ENCODE measurements at regions not wholly inside any gene's neighbourhood (a gene's known extent, or its start where the extent isn't known, plus 50 kb on each side); places are given as distances from the start of the nearest gene placed in this dataset.

DNA sequence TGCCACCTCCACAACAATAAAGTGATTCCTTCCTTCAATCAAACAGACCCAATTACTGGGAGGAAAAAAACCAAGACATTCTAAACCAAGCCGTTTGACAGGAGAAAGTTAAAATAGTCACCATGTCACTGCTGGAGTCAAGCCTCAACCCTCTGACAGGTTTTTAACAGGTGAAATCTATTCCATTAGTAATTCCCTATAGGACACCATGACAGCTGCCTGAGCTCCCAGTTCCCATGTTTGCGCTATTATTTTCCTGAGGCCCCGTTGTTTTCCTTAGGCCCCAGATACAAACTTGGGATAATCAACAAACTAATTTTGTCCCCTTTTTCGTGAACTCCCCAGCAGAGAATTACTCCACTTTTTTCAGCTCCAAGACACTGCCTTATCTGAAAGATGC lies 113.9 kb downstream of the ARL5B start:
- 80 to 83% (median 82%) methylated on average over 4 of the region's 4 CpGs for WGBS, 3 donors
- H3K27me3 ChIP-seq: no peaks in the 10 kb centered on the region
- intact Hi-C loops (cut with DNase I): no loop called here
- no peak overlapping the region for H3K4me3 ChIP-seq
- TF ChIP-seq, protein P1, sequence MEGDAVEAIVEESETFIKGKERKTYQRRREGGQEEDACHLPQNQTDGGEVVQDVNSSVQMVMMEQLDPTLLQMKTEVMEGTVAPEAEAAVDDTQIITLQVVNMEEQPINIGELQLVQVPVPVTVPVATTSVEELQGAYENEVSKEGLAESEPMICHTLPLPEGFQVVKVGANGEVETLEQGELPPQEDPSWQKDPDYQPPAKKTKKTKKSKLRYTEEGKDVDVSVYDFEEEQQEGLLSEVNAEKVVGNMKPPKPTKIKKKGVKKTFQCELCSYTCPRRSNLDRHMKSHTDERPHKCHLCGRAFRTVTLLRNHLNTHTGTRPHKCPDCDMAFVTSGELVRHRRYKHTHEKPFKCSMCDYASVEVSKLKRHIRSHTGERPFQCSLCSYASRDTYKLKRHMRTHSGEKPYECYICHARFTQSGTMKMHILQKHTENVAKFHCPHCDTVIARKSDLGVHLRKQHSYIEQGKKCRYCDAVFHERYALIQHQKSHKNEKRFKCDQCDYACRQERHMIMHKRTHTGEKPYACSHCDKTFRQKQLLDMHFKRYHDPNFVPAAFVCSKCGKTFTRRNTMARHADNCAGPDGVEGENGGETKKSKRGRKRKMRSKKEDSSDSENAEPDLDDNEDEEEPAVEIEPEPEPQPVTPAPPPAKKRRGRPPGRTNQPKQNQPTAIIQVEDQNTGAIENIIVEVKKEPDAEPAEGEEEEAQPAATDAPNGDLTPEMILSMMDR (IDR thresholded peaks at IDR 0.05): no peak
- TF ChIP-seq EP300 (IDR thresholded peaks at IDR 0.05): no peak
- TF ChIP-seq POLR2A (IDR thresholded peaks at IDR 0.05): no peak
- no peaks in the 10 kb centered on the region for H3K4me1 ChIP-seq (ENCODE audit: insufficient read depth)
- DNase-seq: no peak
- H3K36me3 ChIP-seq: no peaks in the 10 kb centered on the region
- no peaks in the 10 kb centered on the region for H3K9me3 ChIP-seq
- H3K27ac ChIP-seq: no peak overlapping the region

DNA sequence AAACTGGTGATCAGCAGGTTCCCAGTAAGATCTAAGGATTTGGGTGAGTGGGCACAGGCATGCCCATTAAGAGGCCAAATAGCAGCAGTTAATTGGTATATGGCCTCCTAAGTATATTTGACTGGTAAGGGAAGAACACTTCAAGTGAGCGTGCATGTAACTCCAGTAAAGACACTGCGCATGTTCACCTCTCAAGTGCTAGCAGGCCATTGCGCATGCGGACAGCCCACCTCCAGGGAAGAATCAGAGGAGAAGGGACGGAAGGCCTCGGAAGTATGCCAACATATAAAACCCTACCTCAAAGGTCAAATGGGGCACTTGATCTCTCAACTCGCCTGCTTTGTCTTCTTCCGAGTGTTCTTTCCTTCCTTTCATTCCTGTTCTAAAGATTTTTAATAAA lies 118.0 kb downstream of the ARL5B start:
- no peaks in the 10 kb centered on the region for H3K9me3 ChIP-seq
- WGBS, 3 donors: 92 to 95% (median 92%) methylated on average over 8 of the region's 8 CpGs
- no peaks in the 10 kb centered on the region for H3K36me3 ChIP-seq
- no peak for TF ChIP-seq EP300 (IDR thresholded peaks at IDR 0.05)
- no peak for TF ChIP-seq POLR2A (IDR thresholded peaks at IDR 0.05)
- TF ChIP-seq, protein P1 (IDR thresholded peaks at IDR 0.05): no peak
- H3K27ac ChIP-seq: no peak overlapping the region
- no peaks in the 10 kb centered on the region for H3K27me3 ChIP-seq
- no peak for DNase-seq
- no peaks in the 10 kb centered on the region for H3K4me1 ChIP-seq (ENCODE audit: insufficient read depth)
- intact Hi-C loops (cut with DNase I): no loop called here
- no peak overlapping the region for H3K4me3 ChIP-seq

DNA sequence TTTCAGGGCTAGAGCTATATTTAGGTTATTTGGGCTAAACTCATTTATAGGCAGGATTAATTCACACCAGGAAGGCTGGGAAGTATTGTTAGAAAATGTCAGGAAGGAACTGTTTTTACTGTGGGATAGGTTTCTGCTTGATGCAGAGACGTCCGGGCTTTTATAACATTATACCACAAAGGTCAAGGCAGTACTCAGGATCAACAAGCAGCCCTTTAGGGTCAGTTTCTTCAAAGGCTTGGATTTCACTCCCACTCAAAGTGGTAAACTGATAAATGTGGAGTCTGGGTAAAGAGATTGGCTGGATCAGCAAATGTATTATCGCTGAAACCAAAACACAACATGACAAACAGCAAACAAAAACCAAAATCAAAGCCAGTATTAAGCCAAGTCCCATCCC lies 127.2 kb downstream of the ARL5B start:
- Histone ChIP-seq H3K27me3 (no peaks in the 10 kb centered on the region), H3K4me1 (ENCODE audit: insufficient read depth) (no peaks in the 10 kb centered on the region), H3K9me3 (no peaks in the 10 kb centered on the region), H3K36me3 (no peaks in the 10 kb centered on the region), H3K4me3 (no peak overlapping the region), H3K27ac (no peak overlapping the region)
- WGBS, 3 donors: 2 to 7% (median 4%) methylated on average over 3 of the region's 3 CpGs
- TF ChIP-seq, protein P1 (IDR thresholded peaks at IDR 0.05): no peak
- TF ChIP-seq EP300 (IDR thresholded peaks at IDR 0.05) (no peak), POLR2A (IDR thresholded peaks at IDR 0.05) (no peak)
- DNase-seq: no peak
- intact Hi-C loops (cut with DNase I): no loop called here

DNA sequence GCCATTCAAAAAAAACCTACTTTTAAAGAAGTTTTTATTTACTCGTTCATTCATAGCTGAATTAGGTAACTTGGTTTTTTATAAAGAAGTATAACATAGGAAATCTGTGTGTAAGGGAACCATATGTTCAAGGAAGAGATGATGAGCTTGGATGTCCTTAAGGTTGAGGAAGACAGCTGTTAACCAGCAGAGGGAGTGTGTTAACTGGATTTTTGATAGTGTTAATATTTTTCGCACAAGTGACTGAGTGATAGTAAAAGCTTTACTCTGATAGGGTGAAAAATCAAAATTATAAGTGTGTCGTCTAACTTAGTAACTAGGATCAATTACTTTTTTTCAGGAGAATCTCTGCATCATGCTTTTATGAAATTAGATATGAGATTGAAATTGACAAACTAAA lies 134.7 kb downstream of the ARL5B start:
- no peaks in the 10 kb centered on the region for H3K9me3 ChIP-seq
- DNase-seq: no peak
- H3K27me3 ChIP-seq: no peaks in the 10 kb centered on the region
- TF ChIP-seq EP300 (IDR thresholded peaks at IDR 0.05) (no peak), POLR2A (IDR thresholded peaks at IDR 0.05) (no peak)
- TF ChIP-seq, protein P1 (IDR thresholded peaks at IDR 0.05): no peak
- H3K4me1 ChIP-seq (ENCODE audit: insufficient read depth): no peaks in the 10 kb centered on the region
- no peaks in the 10 kb centered on the region for H3K36me3 ChIP-seq
- intact Hi-C loops (cut with DNase I): no loop called here
- WGBS, 3 donors: 6 to 13% (median 10%) methylated on average over 3 of the region's 3 CpGs
- no peak overlapping the region for H3K4me3 ChIP-seq
- H3K27ac ChIP-seq: no peak overlapping the region

DNA sequence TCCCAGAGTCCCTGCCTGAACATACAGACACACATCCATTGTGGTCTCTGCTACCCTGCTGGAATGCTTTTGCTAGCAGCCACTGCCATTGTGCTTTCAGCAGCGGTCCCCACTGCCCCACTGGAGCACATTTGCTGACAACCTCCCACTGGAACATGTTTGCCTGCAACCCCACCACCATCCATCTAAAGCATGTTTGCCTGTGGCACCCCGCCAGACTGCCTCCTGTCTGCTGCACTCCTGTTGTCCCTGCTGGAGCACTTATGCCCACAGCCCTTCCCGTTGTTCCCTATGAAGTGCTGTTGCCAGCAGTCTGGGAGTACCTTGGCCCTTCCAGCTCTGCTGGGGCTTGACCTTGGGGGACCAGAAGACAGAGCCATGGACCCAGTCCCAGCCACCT lies 136.3 kb downstream of the ARL5B start:
- no peak for DNase-seq
- 84 to 93% (median 88%) methylated on average over 3 of the region's 3 CpGs for WGBS, 3 donors
- no peaks in the 10 kb centered on the region for H3K9me3 ChIP-seq

More for the DNA sequence above, 136.3 kb downstream of the ARL5B start:
- TF ChIP-seq, protein P1 (IDR thresholded peaks at IDR 0.05): no peak
- TF ChIP-seq EP300 (IDR thresholded peaks at IDR 0.05): no peak
- intact Hi-C loops (cut with DNase I): no loop called here
- no peaks in the 10 kb centered on the region for H3K4me1 ChIP-seq (ENCODE audit: insufficient read depth)
- no peak overlapping the region for H3K27ac ChIP-seq
- no peak overlapping the region for H3K4me3 ChIP-seq
- H3K27me3 ChIP-seq: no peaks in the 10 kb centered on the region
- H3K36me3 ChIP-seq: no peaks in the 10 kb centered on the region

Data from ovary (tissue), 7 donors.